Left ventricle myocardium inferior (tissue), 1 donor: ENCODE measurements at regions not wholly inside any gene's neighbourhood (a gene's known extent, or its start where the extent isn't known, plus 50 kb on each side); places are given as distances from the start of the nearest gene placed in this dataset.

Source experiments
- DNase-seq: peaks from one replicate; pipeline ENCODE4 v3.0.0-alpha.2; 2020
- H3K27ac ChIP-seq: fragments of 200-600 bp; replicated peaks from 2 replicates; pipeline ENCODE4 v1.8.0; 2021
- H3K27me3 ChIP-seq: fragments of 200-600 bp; 2 replicates; pipeline ENCODE4 v1.8.0; 2021; ENCODE audit warnings: low read depth
- H3K36me3 ChIP-seq: fragments of 200-600 bp; 2 replicates; pipeline ENCODE4 v1.8.0; 2021
- H3K4me1 ChIP-seq: fragments of 200-600 bp; 2 replicates; pipeline ENCODE4 v1.8.0; 2021
- H3K4me3 ChIP-seq: fragments of 200-600 bp; 2 replicates; pipeline ENCODE4 v1.8.0; 2021; ENCODE audit warnings: mild to moderate bottlenecking, moderate library complexity
- H3K9me3 ChIP-seq: fragments of 200-600 bp; replicated peaks from 2 replicates; pipeline ENCODE4 v1.8.0; 2021
- intact Hi-C: fragments of 100-400 bp; cut with micrococcal nuclease; formaldehyde crosslinking; loops from one replicate; pipeline ENCODE4 v1.11.0; 2022
- TF ChIP-seq, protein P1 (sequence below): fragments of 200-600 bp; IDR thresholded peaks from 2 replicates; pipeline ENCODE4 v1.8.0; 2021; ENCODE audit warnings: antibody characterized with exemption, mild to moderate bottlenecking, borderline replicate concordance
- donor health status: DM: no; HTN: yes; CAD: no; lungs with severe emphysema.

DNA sequence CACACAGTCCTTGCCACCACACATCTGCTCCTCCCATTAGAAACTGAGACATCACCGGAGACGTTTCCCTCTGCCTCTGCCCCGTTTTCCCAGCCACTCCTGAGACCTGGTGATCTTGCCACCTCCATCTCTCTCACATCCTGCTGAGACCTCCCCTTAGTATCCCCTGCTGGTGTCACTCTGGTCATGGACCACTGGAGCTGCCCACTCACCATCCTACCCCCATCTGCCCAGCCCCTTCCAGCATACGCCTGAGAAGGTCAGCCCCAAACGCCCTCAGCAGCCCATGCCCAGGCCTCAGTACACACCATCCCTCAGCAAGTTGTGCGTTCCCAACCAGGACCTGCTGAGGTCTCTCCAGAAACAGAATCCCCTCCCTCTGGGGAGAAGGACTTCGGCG lies 64.3 kb downstream of the SHANK2 start:
- H3K36me3 ChIP-seq = no peaks in the 10 kb centered on the region
- peaks cover 73% of the 10 kb centered on the region for H3K27me3 ChIP-seq
- TF ChIP-seq, protein P1, sequence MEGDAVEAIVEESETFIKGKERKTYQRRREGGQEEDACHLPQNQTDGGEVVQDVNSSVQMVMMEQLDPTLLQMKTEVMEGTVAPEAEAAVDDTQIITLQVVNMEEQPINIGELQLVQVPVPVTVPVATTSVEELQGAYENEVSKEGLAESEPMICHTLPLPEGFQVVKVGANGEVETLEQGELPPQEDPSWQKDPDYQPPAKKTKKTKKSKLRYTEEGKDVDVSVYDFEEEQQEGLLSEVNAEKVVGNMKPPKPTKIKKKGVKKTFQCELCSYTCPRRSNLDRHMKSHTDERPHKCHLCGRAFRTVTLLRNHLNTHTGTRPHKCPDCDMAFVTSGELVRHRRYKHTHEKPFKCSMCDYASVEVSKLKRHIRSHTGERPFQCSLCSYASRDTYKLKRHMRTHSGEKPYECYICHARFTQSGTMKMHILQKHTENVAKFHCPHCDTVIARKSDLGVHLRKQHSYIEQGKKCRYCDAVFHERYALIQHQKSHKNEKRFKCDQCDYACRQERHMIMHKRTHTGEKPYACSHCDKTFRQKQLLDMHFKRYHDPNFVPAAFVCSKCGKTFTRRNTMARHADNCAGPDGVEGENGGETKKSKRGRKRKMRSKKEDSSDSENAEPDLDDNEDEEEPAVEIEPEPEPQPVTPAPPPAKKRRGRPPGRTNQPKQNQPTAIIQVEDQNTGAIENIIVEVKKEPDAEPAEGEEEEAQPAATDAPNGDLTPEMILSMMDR = no peak
- no peak overlapping the region for H3K27ac ChIP-seq
- DNase-seq = no peak
- H3K9me3 ChIP-seq = no peaks in the 10 kb centered on the region
- no peak overlapping the region for H3K4me3 ChIP-seq
- intact Hi-C loops = no loop called here
- no peaks in the 10 kb centered on the region for H3K4me1 ChIP-seq

GRCh38 chr11:71186806-71187205 lies 65.6 kb downstream of the SHANK2 start:
- TF ChIP-seq, protein P1 = no peak
- intact Hi-C loops = no loop called here
- Histone ChIP-seq H3K9me3 (no peaks in the 10 kb centered on the region), H3K4me3 (no peak overlapping the region), H3K27me3 (peaks cover 62% of the 10 kb centered on the region), H3K27ac (no peak overlapping the region), H3K36me3 (no peaks in the 10 kb centered on the region), H3K4me1 (no peaks in the 10 kb centered on the region)
- no peak for DNase-seq

DNA sequence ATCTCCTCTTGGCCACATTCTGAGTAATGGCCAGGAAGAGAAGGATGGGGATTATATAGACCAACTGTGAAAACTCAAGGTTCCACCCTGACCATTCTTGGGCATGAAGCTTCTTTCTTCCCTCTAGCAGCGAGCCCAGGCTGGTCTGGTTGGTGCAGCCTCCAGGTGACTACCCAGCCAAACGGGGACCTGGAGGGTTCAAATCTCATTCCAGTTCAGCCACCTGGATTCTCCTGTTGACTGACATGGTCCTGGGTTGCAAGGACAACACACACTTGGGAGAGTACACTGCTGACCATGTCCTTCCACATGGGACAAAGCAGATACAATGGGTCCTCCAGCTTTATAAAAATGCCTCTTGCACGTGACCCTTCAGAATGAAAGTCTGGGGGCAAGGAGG lies 67.0 kb downstream of the SHANK2 start:
- H3K4me3 ChIP-seq = no peak overlapping the region
- DNase-seq = no peak
- no peaks in the 10 kb centered on the region for H3K4me1 ChIP-seq
- H3K27me3 ChIP-seq = peaks cover 49% of the 10 kb centered on the region
- intact Hi-C loops = no loop called here
- TF ChIP-seq, protein P1 = no peak
- no peak overlapping the region for H3K27ac ChIP-seq
- H3K36me3 ChIP-seq = no peaks in the 10 kb centered on the region
- no peaks in the 10 kb centered on the region for H3K9me3 ChIP-seq

- Histone ChIP-seq H3K4me1 (no peaks in the 10 kb centered on the region), H3K27me3 (peaks cover 41% of the 10 kb centered on the region), H3K9me3 (no peaks in the 10 kb centered on the region), H3K4me3 (no peak overlapping the region), H3K27ac (no peak overlapping the region), H3K36me3 (no peaks in the 10 kb centered on the region)
- intact Hi-C loops = no loop called here
- TF ChIP-seq, protein P1 = no peak
- DNase-seq = no peak
Observed at GRCh38 chr11:71184421-71185210, 67.8 kb downstream of the SHANK2 start.

DNA sequence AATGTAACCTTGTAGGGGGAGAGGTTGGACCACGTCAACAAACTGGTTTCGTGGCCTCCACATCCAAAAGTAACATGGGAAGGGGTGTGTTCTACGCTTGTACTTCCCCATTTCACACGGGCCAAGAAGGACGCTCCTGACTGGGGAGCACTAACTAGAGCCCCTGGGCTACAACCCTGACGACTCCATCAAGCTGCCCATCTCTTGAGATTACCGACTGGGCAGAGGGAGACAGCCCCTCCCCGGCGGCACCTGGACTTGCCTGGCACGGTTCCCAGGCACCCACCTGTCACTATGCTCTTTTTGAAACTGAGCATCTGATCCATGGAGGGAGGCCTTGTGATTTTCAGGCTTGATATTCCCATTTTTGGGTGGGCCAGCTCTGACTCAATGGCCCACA lies 68.5 kb downstream of the SHANK2 start:
- intact Hi-C loops = no loop called here
- TF ChIP-seq, protein P1 = no peak
- Histone ChIP-seq H3K4me1 (no peaks in the 10 kb centered on the region), H3K27ac (no peak overlapping the region), H3K9me3 (no peaks in the 10 kb centered on the region), H3K4me3 (no peak overlapping the region), H3K36me3 (no peaks in the 10 kb centered on the region), H3K27me3 (peaks cover 34% of the 10 kb centered on the region)
- no peak for DNase-seq
